H1 (cell line): ENCODE measurements at regions not wholly inside any gene's neighbourhood (a gene's known extent, or its start where the extent isn't known, plus 50 kb on each side); places are given as distances from the start of the nearest gene placed in this dataset.

Experiments used
- CTCF ChIA-PET: fragments of 300-600 bp; sonication (Branson Sonifier 250); formaldehyde crosslinking; loops from one replicate; lab custom pipeline; 2021; ENCODE audit not compliant: partially characterized antibody; lab: Charles Lee
- POLR2A ChIA-PET: fragments of 300-600 bp; sonication (Branson Sonifier 250); formaldehyde crosslinking; loops from one replicate; lab custom pipeline; 2021; ENCODE audit warnings: inconsistent platforms; ENCODE audit not compliant: partially characterized antibody; lab: Charles Lee
- DNase-seq, 2 experiments: peaks; one replicate each; pipeline versions ENCODE4 v3.0.0 to v3.0.0-alpha.2; 2010 to 2022; ENCODE audit warnings: low spot score in 2 of 2, low read depth in 1 of 2, mixed read lengths in 1 of 2
- FAIRE-seq: peaks from 2 replicates; lab custom pipeline; 2011; peaks lifted over from hg19 to GRCh38; lab: Jason Lieb, UNC
- H2AFZ ChIP-seq: 2 replicates; pipeline ENCODE4 v1.8.1; 2012; ENCODE audit warnings: low read length, inconsistent platforms
- H2AK5ac ChIP-seq: 2 replicates; pipeline ENCODE4 v1.6.1; 2013; ENCODE audit warnings: low read depth, low read length
- H2BK120ac ChIP-seq: replicated peaks from 2 replicates; pipeline ENCODE3; 2013; ENCODE audit warnings: low read depth, low read length, inconsistent platforms
- H2BK12ac ChIP-seq: 2 replicates; pipeline ENCODE4 v1.6.1; 2013; ENCODE audit warnings: low read depth, low read length
- H2BK15ac ChIP-seq: 2 replicates; pipeline ENCODE4 v1.6.1; 2013; ENCODE audit warnings: low read length
- H2BK20ac ChIP-seq: 2 replicates; pipeline ENCODE4 v1.6.1; 2013; ENCODE audit warnings: low read length
- H2BK5ac ChIP-seq: 2 replicates; pipeline ENCODE4 v1.6.1; 2013; ENCODE audit warnings: low read depth, low read length
- H3K14ac ChIP-seq: 2 replicates; pipeline ENCODE4 v1.6.1; 2013; ENCODE audit warnings: inconsistent platforms; ENCODE audit not compliant: insufficient read length
- H3K18ac ChIP-seq: 2 replicates; pipeline ENCODE4 v1.6.1; 2013; ENCODE audit warnings: low read length; ENCODE audit errors: extremely low read depth
- H3K23ac ChIP-seq: 2 replicates; pipeline ENCODE4 v1.6.1; 2013; ENCODE audit warnings: inconsistent platforms; ENCODE audit not compliant: insufficient read length
- H3K23me2 ChIP-seq: 2 replicates; pipeline ENCODE4 v1.6.1; 2013; ENCODE audit warnings: low read depth, low read length
- H3K27ac ChIP-seq: 2 replicates; pipeline ENCODE4 v1.6.1; 2011; ENCODE audit warnings: low read depth, low read length, inconsistent platforms
- H3K27me3 ChIP-seq, 4 experiments: replicated peaks in 1 of 4; 1 replicate in 1 of 4; 2 replicates in 3 of 4; pipeline versions ENCODE4 v1.6.1 to v1.8.1; 2011 to 2013; ENCODE audit warnings: low read length in 3 of 4, mild to moderate bottlenecking in 3 of 4, inconsistent platforms in 2 of 4, mixed read lengths in 2 of 4, moderate library complexity in 1 of 4; ENCODE audit not compliant: control insufficient read depth in 3 of 4, insufficient read depth in 3 of 4; ENCODE audit errors: extremely low read depth in 1 of 4
- H3K36me3 ChIP-seq, 4 experiments: 2 replicates each; pipeline versions ENCODE4 v1.6.1 to v1.8.1; 2011 to 2013; ENCODE audit warnings: mild to moderate bottlenecking in 4 of 4, low read length in 3 of 4, moderate library complexity in 2 of 4, control low read depth in 1 of 4, inconsistent platforms in 1 of 4; ENCODE audit not compliant: insufficient read depth in 4 of 4, control insufficient read depth in 2 of 4
- H3K4ac ChIP-seq: replicated peaks from 2 replicates; pipeline ENCODE3; 2013; ENCODE audit warnings: low read length, low read depth, mixed read lengths, inconsistent platforms; ENCODE audit not compliant: insufficient read length
- H3K4me1 ChIP-seq, 4 experiments: replicated peaks in 1 of 4; 1 replicate in 1 of 4; 2 replicates in 3 of 4; pipeline versions ENCODE4 v1.6.1 to v1.8.1; 2011 to 2013; ENCODE audit warnings: low read length in 3 of 4, inconsistent platforms in 2 of 4, mixed read lengths in 1 of 4; ENCODE audit not compliant: insufficient read depth in 4 of 4, control insufficient read depth in 3 of 4
- H3K4me2 ChIP-seq, 2 experiments: 2 replicates each; pipeline versions ENCODE4 v1.6.1 to v1.8.1; 2011 to 2013; ENCODE audit warnings: low read depth in 2 of 2, low read length in 2 of 2, control low read depth in 1 of 2, inconsistent platforms in 1 of 2, mild to moderate bottlenecking in 1 of 2; ENCODE audit not compliant: insufficient read depth in 1 of 2
- H3K4me3 ChIP-seq, 4 experiments: fragments of 200-600, 300-600 bp in 1 of 4; sonication (generic), shearing (Covaris generic), sonication (Bioruptor Twin) in 1 of 4; 2 replicates each; pipeline versions ENCODE4 v1.5.1 to v1.8.1; 2011 to 2016; ENCODE audit warnings: low read length in 4 of 4, low read depth in 3 of 4, control low read depth in 2 of 4, inconsistent platforms in 2 of 4, mild to moderate bottlenecking in 2 of 4, mixed read lengths in 1 of 4, moderate library complexity in 1 of 4; ENCODE audit not compliant: insufficient read depth in 2 of 4; ENCODE audit errors: extremely low read depth in 1 of 4
- H3K56ac ChIP-seq: replicated peaks from 2 replicates; pipeline ENCODE3; 2013; ENCODE audit warnings: low read depth, mild to moderate bottlenecking, mixed read lengths, low read length, inconsistent platforms; ENCODE audit not compliant: insufficient read length
- H3K79me1 ChIP-seq: 2 replicates; pipeline ENCODE4 v1.6.1; 2013; ENCODE audit warnings: low read depth, low read length, control low read depth
- H3K79me2 ChIP-seq, 2 experiments: 2 replicates each; pipeline versions ENCODE4 v1.6.1 to v1.8.1; 2012 to 2013; ENCODE audit warnings: low read length in 2 of 2, mild to moderate bottlenecking in 2 of 2, inconsistent platforms in 1 of 2; ENCODE audit not compliant: insufficient read depth in 2 of 2, control insufficient read depth in 1 of 2
- H3K9ac ChIP-seq, 4 experiments: replicated peaks in 1 of 4; 1 replicate in 1 of 4; 2 replicates in 3 of 4; pipeline versions ENCODE4 v1.6.1 to v1.8.1; 2011 to 2013; ENCODE audit warnings: low read depth in 3 of 4, low read length in 3 of 4, control low read depth in 2 of 4, mild to moderate bottlenecking in 2 of 4, moderate library complexity in 2 of 4, inconsistent platforms in 1 of 4; ENCODE audit errors: extremely low read depth in 1 of 4
- H3K9me3 ChIP-seq, 2 experiments: 2 replicates each; pipeline versions ENCODE4 v1.6.1 to v1.8.1; 2012 to 2013; ENCODE audit warnings: mild to moderate bottlenecking in 2 of 2, moderate library complexity in 2 of 2, control low read depth in 1 of 2, inconsistent platforms in 1 of 2, low read depth in 1 of 2, low read length in 1 of 2, mixed read lengths in 1 of 2; ENCODE audit not compliant: insufficient read depth in 2 of 2
- H4K20me1 ChIP-seq, 2 experiments: replicated peaks in 1 of 2; 2 replicates each; pipeline versions ENCODE3 to v1.8.1; 2011 to 2013; ENCODE audit warnings: inconsistent platforms in 2 of 2, low read length in 2 of 2, mild to moderate bottlenecking in 1 of 2; ENCODE audit not compliant: insufficient read depth in 2 of 2, control insufficient read depth in 1 of 2
- H4K5ac ChIP-seq: 2 replicates; pipeline ENCODE4 v1.6.1; 2013; ENCODE audit warnings: low read length, low read depth, mixed read lengths, inconsistent platforms; ENCODE audit not compliant: insufficient read length
- H4K8ac ChIP-seq: 2 replicates; pipeline ENCODE4 v1.8.0; 2013; ENCODE audit warnings: mild to moderate bottlenecking, moderate library complexity, low read length, inconsistent platforms; ENCODE audit not compliant: insufficient read depth; ENCODE audit errors: extremely low read depth
- H4K91ac ChIP-seq: replicated peaks from 2 replicates; pipeline ENCODE3; 2013; ENCODE audit warnings: low read length, mixed read lengths, inconsistent platforms; ENCODE audit not compliant: insufficient read length
- BACH1 ChIP-seq: IDR thresholded peaks from 2 replicates; pipeline ENCODE4 v1.6.1; 2012; ENCODE audit warnings: low read length, improper control_type of control experiment
- CEBPB ChIP-seq: IDR thresholded peaks from 2 replicates; pipeline ENCODE4 v1.6.1; 2012; ENCODE audit warnings: low read depth, low read length
- NANOG ChIP-seq: IDR thresholded peaks from 2 replicates; pipeline ENCODE4 v1.6.1; 2011; ENCODE audit warnings: low read length, low read depth, mild to moderate bottlenecking, inconsistent platforms; ENCODE audit not compliant: insufficient read depth, poor library complexity, severe bottlenecking
- PHF8 ChIP-seq: fragments of 200-600 bp; sonication (generic); conservative IDR thresholded peaks from 2 replicates; pipeline ENCODE4 v1.7.1; 2012; ENCODE audit warnings: low read depth, mild to moderate bottlenecking, inconsistent platforms, low read length, moderate library complexity
- POLR2A ChIP-seq, 2 experiments: IDR thresholded peaks; 1 replicate in 1 of 2; 2 replicates in 1 of 2; pipeline ENCODE4 v1.6.1; 2011; ENCODE audit warnings: low read depth in 2 of 2, low read length in 2 of 2, mild to moderate bottlenecking in 2 of 2; ENCODE audit errors: control extremely low read depth in 1 of 2
- POU5F1 ChIP-seq: IDR thresholded peaks from 2 replicates; pipeline ENCODE4 v1.6.1; 2011; ENCODE audit warnings: low read depth, mild to moderate bottlenecking, low read length, moderate library complexity
- RFX5 ChIP-seq: IDR thresholded peaks from 2 replicates; pipeline ENCODE4 v1.6.1; 2011; ENCODE audit warnings: low read depth, low read length, improper control_type of control experiment, borderline replicate concordance
- SP1 ChIP-seq: IDR thresholded peaks from 2 replicates; pipeline ENCODE4 v1.6.1; 2011; ENCODE audit warnings: low read depth, low read length
- TCF12 ChIP-seq: IDR thresholded peaks from 2 replicates; pipeline ENCODE4 v1.6.1; 2011; ENCODE audit warnings: low read depth, mild to moderate bottlenecking, low read length
- WGBS, 2 experiments: shearing (Covaris generic) in 1 of 2; methylation state at CpG; one replicate each; pipeline versions ENCODE4 v1.1.6 to v1.1.7; 2013 to 2015; ENCODE audit warnings: low lambda C conversion rate in 2 of 2, mixed read lengths in 2 of 2, inconsistent platforms in 1 of 2, low coverage in 1 of 2, missing lambda C conversion rate in 1 of 2; ENCODE audit not compliant: insufficient replicate concordance in 2 of 2, insufficient coverage in 1 of 2, insufficient read length in 1 of 2; ENCODE audit errors: extremely low coverage in 1 of 2, missing lambda C conversion rate in 1 of 2; 5-methylcytosine and 5-hydroxymethylcytosine counted together
- TF ChIP-seq, protein P1 (sequence below), 3 experiments: IDR thresholded peaks; 1 replicate in 2 of 3; 2 replicates in 1 of 3; pipeline versions ENCODE4 v1.5.1 to v1.6.1; 2011; ENCODE audit warnings: low read length in 3 of 3, mild to moderate bottlenecking in 3 of 3, inconsistent platforms in 2 of 3, low read depth in 1 of 3, moderate library complexity in 1 of 3; ENCODE audit not compliant: insufficient read depth in 1 of 3; ENCODE audit errors: control extremely low read depth in 1 of 3
- TF ChIP-seq, protein P2 (sequence below): IDR thresholded peaks from 2 replicates; pipeline ENCODE4 v1.6.1; 2012; ENCODE audit warnings: inconsistent platforms
- TF ChIP-seq, protein P3 (sequence below): IDR thresholded peaks from 2 replicates; pipeline ENCODE4 v1.6.1; 2011; ENCODE audit warnings: low read length, improper control_type of control experiment

DNA sequence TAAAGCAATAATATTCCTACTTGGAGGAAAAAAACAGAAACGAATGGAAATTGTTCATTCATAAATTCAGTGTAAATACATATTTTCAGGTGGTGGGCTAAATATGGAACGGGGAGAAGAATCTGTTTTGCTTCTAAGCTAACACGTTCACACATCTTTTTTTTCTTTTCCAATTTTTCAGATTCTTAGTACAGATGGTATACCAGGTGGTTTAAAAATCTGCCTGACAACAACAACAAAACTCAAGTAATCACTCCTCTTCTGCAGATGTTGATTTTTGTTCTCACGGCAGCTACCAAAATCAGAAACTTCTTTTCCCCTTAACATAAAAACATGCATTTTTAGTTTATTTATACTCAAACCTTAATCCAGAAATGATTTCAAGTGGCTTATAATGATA lies 164.8 kb upstream of the SYT4 start:
- no peak overlapping the region for H3K4ac ChIP-seq
- no peak overlapping the region for H2BK20ac ChIP-seq
- H3K23ac ChIP-seq, result no peak overlapping the region
- no peaks in the 10 kb centered on the region for H3K27me3 ChIP-seq
- H3K56ac ChIP-seq, result no peak overlapping the region
- no peaks in the 10 kb centered on the region for H3K79me1 ChIP-seq
- H4K91ac ChIP-seq, result no peak overlapping the region
- H2AFZ ChIP-seq, result no peak overlapping the region
- no peaks in the 10 kb centered on the region for H3K4me1 ChIP-seq
- POLR2A ChIA-PET, result no interaction called here
- H3K36me3 ChIP-seq, result no peaks in the 10 kb centered on the region
- WGBS, 2 experiments, result 83% methylated on average over 4 of the region's 4 CpGs; no CpG with 5 or more reads in 1 of the 2 experiments
- H4K8ac ChIP-seq, result no peak overlapping the region
- no peak overlapping the region for H3K4me3 ChIP-seq
- peaks cover 6 to 8% of the 10 kb centered on the region in 2 experiments; a peak in 2 of 4 replicates for H3K9me3 ChIP-seq
- no peaks in the 10 kb centered on the region for H4K20me1 ChIP-seq
- no peak overlapping the region for H2BK5ac ChIP-seq
- no peak overlapping the region for H2BK12ac ChIP-seq
- FAIRE-seq, result no peak
- H2BK120ac ChIP-seq, result no peak overlapping the region
- H3K23me2 ChIP-seq, result no peaks in the 10 kb centered on the region
- no peak for DNase-seq
- no peak overlapping the region for H3K27ac ChIP-seq
- H2BK15ac ChIP-seq, result no peak overlapping the region
- H3K14ac ChIP-seq, result no peak overlapping the region
- CTCF ChIA-PET, result no interaction called here
- no peak overlapping the region for H4K5ac ChIP-seq
- H3K79me2 ChIP-seq, result no peaks in the 10 kb centered on the region
- H3K9ac ChIP-seq, result no peak overlapping the region
- H3K4me2 ChIP-seq, result no peak overlapping the region
- H2AK5ac ChIP-seq, result no peak overlapping the region
- H3K18ac ChIP-seq, result no peak overlapping the region
- TF ChIP-seq POU5F1 (no peak), TCF12 (no peak), PHF8 (no peak), BACH1 (no peak), SP1 (no peak), RFX5 (no peak), NANOG (no peak), CEBPB (no peak), POLR2A (IDR thresholded peaks at IDR 0.05; ENCODE audit: control extremely low read depth in 1 of 2, low read depth in 2 of 2, low read length in 2 of 2) (no peak)
- TF ChIP-seq, protein P1, sequence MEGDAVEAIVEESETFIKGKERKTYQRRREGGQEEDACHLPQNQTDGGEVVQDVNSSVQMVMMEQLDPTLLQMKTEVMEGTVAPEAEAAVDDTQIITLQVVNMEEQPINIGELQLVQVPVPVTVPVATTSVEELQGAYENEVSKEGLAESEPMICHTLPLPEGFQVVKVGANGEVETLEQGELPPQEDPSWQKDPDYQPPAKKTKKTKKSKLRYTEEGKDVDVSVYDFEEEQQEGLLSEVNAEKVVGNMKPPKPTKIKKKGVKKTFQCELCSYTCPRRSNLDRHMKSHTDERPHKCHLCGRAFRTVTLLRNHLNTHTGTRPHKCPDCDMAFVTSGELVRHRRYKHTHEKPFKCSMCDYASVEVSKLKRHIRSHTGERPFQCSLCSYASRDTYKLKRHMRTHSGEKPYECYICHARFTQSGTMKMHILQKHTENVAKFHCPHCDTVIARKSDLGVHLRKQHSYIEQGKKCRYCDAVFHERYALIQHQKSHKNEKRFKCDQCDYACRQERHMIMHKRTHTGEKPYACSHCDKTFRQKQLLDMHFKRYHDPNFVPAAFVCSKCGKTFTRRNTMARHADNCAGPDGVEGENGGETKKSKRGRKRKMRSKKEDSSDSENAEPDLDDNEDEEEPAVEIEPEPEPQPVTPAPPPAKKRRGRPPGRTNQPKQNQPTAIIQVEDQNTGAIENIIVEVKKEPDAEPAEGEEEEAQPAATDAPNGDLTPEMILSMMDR (IDR thresholded peaks at IDR 0.05; ENCODE audit: control extremely low read depth in 1 of 3, insufficient read depth in 1 of 3, low read depth in 1 of 3, low read length in 3 of 3), result no peak
- TF ChIP-seq, protein P2, sequence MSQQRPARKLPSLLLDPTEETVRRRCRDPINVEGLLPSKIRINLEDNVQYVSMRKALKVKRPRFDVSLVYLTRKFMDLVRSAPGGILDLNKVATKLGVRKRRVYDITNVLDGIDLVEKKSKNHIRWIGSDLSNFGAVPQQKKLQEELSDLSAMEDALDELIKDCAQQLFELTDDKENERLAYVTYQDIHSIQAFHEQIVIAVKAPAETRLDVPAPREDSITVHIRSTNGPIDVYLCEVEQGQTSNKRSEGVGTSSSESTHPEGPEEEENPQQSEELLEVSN, result no peak
- TF ChIP-seq, protein P3, sequence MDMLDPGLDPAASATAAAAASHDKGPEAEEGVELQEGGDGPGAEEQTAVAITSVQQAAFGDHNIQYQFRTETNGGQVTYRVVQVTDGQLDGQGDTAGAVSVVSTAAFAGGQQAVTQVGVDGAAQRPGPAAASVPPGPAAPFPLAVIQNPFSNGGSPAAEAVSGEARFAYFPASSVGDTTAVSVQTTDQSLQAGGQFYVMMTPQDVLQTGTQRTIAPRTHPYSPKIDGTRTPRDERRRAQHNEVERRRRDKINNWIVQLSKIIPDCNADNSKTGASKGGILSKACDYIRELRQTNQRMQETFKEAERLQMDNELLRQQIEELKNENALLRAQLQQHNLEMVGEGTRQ, result no peak
